GM19452 (cell line): ENCODE measurements at regions not wholly inside any gene's neighbourhood (a gene's known extent, or its start where the extent isn't known, plus 50 kb on each side); places are given as distances from the start of the nearest gene placed in this dataset.

Source experiments
- ATAC-seq: cut with Tn5 transposase; IDR thresholded peaks from one replicate; pipeline ENCODE4 v1.9.1; 2021; ENCODE audit not compliant: unreplicated experiment

DNA sequence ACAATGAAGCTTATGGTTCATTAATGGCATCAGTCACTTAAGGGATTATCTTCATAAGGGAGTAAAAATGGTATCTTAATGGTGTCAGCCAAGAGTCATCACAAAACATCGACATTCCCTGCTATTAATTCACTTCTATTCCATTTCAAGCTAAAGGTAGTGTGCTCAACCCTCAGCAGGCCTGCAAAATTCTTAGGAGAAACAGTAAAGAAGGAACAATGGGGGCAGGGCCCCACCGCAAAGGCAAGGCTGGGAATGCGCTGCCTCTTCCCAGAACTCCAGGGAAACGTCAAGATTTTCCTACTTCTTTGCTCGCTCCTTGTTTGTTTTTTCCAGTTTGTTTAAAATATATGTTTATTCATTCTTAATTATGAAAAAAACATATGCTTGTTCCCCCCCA, 187.3 kb upstream of the TSC22D2 start:
- no peak for ATAC-seq

GRCh38 chr3:150220041-150220440, 188.1 kb upstream of the TSC22D2 start:
- ATAC-seq = no peak

- ATAC-seq = no peak
These were observed 189.3 kb upstream of the TSC22D2 start for GRCh38 chr3:150218841-150219240.

- no peak for ATAC-seq
These were observed 189.9 kb upstream of the TSC22D2 start for GRCh38 chr3:150218236-150218635.

GRCh38 chr3:150217691-150218090, 190.4 kb upstream of the TSC22D2 start:
- ATAC-seq = no peak

GRCh38 chr3:150216866-150217600, 191.1 kb upstream of the TSC22D2 start:
- no peak for ATAC-seq

DNA sequence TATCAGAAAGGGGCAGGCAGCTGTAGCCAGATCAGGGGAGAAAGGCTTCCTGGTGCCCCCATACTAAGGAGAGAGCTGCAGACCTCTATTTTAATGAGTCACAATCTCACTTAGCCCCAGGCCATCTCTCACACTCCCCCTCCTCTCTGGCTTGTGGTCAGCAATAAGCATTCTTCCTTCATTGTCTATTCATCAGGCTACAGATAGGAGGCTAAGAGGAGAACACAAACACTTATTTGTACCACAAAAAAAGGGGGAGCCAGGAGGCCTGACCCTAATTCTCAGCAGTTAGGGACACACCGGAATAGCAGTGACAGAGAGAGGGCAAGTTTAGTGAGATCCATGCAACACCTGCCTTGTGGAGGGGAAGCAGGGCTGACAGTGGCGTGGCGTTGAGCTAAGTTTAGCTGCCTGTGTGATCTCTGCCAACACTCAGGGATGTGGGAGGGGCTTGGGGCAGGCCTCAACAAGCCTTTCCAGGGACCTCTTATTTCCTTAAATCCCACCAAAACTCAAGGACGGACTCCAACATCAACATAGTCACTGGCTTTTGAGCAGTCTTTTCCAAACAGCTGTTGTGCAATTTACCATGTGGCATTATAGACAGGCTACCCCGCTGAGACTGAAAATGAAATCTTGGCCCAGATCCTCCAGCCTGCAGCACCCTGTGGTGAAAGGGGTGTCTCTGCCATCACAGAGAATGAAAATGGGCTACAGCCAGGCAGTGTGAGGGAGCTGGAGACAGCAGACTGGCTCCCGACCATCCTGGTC, 191.9 kb upstream of the TSC22D2 start:
- ATAC-seq = no peak

DNA sequence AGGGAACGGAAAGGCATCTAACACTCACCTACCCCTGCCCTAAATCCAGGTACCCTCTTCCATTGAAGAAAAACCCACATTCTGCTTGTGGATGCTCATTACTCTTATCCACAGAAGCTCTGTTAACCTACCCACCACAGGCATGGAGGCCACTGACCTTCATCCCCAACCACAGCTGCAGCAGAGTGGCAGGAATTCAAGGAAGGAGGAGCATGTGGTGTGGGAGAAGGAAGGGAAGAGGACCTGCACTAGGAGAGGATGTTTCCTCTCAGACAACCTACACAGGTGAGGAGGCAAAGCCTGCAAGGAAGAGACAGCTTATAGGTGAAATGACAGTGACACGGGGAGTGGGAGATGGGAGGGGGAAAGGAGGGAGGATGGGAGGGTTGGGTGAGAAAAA, 192.5 kb upstream of the TSC22D2 start:
- no peak for ATAC-seq

DNA sequence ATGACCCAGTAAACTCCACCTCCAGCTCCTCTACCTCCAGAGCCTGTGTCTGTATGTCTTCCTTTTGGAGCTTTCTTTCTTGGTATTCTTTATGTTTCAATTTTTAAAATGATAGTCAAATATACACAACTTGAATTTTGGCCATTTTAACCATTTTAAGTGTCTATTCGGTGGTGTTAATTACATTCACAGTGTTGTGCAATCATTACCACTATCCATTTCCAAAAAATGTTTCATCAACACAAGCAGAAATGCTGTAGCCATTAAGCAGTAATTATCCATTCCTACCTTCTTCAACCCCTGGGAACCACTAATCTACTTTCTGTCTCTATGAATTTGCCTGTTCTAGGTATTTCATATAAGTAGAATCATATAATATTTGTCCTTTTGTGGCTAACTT, 194.5 kb upstream of the TSC22D2 start:
- no peak for ATAC-seq

- ATAC-seq = no peak
These were observed 197.5 kb upstream of the TSC22D2 start for GRCh38 chr3:150210461-150211110.

GRCh38 chr3:150203273-150203672, 204.8 kb upstream of the TSC22D2 start:
- ATAC-seq = no peak

GRCh38 chr3:150202711-150203110, 205.4 kb upstream of the TSC22D2 start:
- no peak for ATAC-seq

GRCh38 chr3:150194957-150195356, 213.1 kb upstream of the TSC22D2 start:
- no peak for ATAC-seq

GRCh38 chr3:150194513-150194912, 213.6 kb upstream of the TSC22D2 start:
- no peak for ATAC-seq

DNA sequence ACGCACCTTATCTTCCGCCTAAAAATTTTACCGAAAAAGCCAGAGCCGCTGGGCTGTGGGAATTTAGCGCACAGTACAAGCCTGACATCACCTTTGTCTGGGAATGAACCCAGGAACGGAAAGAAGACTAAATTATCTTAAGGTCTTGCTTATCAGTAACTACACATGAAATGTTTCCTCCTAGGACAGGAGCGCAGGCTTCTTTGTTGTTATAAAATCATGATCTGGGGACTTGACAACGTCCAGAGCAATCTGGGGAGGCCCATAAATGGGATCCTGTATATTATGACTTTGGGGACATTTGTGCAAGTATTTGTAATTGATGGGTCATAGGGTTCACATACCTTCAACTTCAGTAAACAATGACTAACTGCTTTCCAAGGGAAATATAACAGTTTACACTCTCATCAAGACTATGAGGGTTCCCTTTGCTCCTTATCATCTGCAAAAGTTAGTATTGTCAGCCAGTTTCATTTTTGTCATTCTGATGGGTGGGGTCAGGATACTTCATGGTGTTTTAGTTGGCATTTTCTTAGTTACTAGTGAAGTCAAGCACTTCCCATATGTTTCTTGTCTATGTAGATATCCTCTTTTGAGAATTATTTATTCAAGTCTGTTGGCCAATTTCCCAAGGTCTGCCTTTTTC, 213.9 kb upstream of the PFN2 start:
- no peak for ATAC-seq

GRCh38 chr3:150183678-150184425, 213.2 kb upstream of the PFN2 start:
- peak; percentile 91 for ATAC-seq

GRCh38 chr3:150180334-150180733, 209.6 kb upstream of the PFN2 start:
- no peak for ATAC-seq

DNA sequence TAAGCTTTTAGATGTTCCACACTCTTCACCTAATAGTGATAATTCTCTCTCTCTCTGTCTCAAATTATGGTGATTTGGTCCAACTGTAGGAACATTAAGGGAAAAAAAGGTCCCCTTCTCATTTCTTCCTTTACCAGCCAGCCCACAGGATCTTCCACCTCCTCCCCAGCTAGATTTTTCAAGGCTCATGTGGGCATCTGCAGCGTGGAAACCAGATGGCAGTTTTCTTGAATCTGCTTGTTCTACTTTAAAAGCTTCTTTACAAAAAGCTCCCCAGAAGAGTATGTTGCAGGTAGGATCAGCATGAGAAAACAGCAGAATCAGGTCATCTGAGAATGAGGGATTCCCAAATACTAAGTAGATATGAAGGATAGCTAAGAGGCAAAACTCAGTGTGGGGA, 208.6 kb upstream of the PFN2 start:
- ATAC-seq = no peak

GRCh38 chr3:150177673-150178381, 207.1 kb upstream of the PFN2 start:
- no peak for ATAC-seq

DNA sequence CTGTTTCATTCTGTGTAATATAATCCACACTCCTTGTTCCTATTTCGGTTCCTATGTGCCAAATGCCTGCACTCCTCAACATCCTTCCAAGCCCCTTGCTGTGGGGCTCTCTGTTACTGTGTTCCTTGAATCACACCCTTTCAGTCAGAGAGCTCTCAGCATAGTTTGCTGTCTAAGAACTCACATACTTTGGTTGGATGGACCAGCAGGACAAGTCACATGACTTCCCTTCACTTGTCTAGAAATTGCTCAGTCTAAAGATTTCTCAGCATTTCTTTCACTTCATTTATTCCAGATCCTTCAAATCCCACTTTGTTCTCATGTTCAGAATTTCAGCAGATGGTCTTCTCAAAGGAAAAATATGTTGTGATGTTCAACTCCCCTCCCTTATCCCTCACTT, 203.5 kb upstream of the PFN2 start:
- ATAC-seq = no peak
